Fibroblast of villous mesenchyme (primary cell): ENCODE measurements at regions not wholly inside any gene's neighbourhood (a gene's known extent, or its start where the extent isn't known, plus 50 kb on each side); places are given as distances from the start of the nearest gene placed in this dataset.

Experiments used
- DNase-seq: peaks from one replicate; pipeline ENCODE4 v3.0.0-alpha.2; 2010; ENCODE audit warnings: low read depth
- H3K4me3 ChIP-seq: 2 replicates; pipeline ENCODE4 v1.5.1; 2011; ENCODE audit warnings: low read depth, mild to moderate bottlenecking, low read length
- TF ChIP-seq, protein P1 (sequence below): IDR thresholded peaks from 2 replicates; pipeline ENCODE4 v1.5.1; 2012; ENCODE audit warnings: low read depth, mild to moderate bottlenecking, low read length; ENCODE audit not compliant: insufficient read depth

DNA sequence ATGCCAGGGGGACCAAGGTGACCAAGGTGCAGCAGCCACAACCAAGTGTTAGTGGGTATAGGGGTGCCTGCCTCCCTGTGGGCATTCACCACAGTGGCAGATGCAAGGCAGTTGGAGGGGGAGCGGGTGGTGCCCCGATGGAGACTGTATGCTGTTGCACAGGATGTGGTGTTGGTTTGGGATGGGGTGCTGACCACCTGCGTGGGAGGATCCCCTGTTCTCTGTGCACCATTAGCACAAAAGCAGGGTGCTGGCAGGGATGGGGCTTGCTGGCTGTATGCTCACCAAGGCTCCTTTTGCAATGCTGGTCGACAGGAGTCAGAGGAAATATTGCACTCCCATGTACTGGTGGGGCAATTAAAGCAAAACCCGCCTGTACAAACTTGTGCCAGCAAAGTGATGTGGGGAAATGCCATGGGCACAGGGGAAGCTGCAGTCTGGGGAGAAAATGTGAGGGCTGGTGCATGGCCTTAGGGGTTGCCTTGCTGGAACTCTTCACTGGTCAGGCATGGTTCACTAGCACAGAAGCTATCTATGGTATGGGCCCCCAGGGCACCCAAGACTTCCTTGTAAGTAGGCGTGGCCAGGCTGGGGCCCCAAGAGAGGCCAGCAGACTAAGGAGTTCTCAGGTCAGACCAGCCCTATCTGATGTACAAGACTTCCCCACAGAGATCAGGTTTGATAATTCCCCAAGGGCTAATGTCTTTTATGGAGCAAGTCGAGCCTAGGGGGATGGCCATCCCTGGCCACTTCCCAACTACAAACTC is 51.9 kb upstream of the GNAT3 start:
- H3K4me3 ChIP-seq = no peak overlapping the region
- DNase-seq = no peak
- TF ChIP-seq, protein P1, sequence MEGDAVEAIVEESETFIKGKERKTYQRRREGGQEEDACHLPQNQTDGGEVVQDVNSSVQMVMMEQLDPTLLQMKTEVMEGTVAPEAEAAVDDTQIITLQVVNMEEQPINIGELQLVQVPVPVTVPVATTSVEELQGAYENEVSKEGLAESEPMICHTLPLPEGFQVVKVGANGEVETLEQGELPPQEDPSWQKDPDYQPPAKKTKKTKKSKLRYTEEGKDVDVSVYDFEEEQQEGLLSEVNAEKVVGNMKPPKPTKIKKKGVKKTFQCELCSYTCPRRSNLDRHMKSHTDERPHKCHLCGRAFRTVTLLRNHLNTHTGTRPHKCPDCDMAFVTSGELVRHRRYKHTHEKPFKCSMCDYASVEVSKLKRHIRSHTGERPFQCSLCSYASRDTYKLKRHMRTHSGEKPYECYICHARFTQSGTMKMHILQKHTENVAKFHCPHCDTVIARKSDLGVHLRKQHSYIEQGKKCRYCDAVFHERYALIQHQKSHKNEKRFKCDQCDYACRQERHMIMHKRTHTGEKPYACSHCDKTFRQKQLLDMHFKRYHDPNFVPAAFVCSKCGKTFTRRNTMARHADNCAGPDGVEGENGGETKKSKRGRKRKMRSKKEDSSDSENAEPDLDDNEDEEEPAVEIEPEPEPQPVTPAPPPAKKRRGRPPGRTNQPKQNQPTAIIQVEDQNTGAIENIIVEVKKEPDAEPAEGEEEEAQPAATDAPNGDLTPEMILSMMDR = no peak

DNA sequence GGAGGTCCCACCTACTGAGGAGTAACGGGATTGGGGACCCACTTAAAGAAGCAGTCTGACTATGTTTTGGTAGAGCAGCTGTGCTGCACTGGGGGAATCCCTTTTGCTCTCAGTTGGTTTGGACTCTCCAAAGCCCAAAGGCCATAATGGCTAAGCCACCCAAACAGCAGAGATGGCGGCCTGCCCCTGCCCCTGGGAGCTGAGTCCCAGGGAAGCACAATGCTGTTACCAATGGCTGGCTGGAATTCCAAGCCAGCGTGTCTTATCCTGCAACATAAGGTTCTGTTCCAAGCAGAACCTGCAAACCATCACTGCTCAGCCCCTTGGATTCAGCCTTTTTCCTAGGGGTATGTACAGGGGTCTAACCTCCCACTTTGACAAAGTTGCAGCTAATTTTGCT is 53.7 kb upstream of the GNAT3 start:
- H3K4me3 ChIP-seq = no peak overlapping the region
- TF ChIP-seq, protein P1 = no peak
- DNase-seq = no peak

DNA sequence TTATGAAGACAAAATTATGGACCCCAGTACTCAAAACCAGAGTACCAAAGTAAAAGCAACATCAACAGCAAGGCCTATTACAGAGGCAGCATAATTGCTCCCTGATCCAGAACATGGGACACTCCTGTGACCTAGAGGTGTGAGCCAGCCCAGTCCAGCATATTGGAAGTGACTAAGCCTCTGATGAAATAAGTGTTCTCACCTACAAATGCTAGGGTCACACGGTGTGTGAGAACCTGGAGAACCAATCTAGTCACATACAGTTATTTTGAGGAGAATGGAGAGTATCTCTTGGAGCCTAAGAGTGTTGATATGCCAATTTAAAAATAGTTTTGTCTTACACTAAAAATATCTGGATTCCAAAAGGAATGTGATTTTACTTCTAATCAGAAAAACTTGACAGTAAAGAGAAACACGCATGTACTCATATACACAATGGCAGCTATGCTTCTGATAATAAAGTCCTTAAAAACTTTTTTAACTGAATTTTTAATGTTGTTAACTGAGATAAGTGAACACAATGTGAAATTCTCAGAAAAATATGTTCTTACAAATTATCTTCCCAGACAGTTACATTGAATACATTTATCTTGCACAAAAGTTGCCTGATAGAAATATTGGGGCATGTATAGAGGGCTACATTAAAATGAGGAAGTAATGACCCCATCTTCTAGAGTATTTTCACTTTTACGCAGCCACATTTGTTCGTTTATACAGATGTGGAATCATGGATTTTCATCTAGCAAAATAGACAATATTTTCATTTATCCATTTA is 56.8 kb upstream of the CD36 start:
- H3K4me3 ChIP-seq = no peak overlapping the region
- TF ChIP-seq, protein P1 = no peak
- DNase-seq = peak; percentile 28

DNA sequence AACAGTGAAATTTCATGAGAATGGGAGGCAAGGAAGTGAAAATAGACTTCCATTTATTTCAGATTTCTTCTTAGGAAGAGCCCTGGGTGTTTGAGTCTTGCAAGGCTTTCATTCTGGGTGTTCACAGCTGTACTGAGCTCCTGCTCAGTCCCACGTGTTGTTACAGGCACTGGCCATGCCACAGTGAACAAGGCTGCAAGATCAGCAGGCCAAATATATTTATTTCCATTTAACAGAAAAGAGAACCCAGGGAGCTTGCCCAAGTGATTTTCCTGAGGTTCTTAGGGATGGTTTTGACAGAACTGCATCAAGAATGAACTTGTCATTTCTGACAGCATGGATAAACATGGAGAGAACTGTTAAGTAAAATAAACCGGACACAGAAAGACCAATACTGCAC is 54.5 kb upstream of the CD36 start:
- DNase-seq = peak; percentile 17
- no peak overlapping the region for H3K4me3 ChIP-seq
- TF ChIP-seq, protein P1 = no peak

DNA sequence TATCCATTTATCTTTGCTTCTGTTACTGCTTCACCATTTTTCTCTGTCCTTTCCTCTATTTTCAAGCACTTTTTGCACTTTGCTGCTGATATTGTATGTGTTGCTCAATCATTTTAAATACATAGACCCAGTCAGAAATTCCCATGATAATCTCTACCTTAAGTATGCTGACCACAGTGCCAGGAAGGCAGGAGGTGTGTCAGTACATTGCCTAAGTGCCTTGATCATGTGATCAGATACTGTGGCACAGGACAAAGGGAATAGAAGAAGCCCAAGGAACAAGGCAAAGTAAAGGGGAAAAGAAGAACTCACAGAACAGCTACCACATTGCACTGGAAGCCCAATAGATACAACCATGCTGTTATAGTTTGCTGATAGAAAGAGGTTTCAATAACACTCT is 53.7 kb upstream of the CD36 start:
- H3K4me3 ChIP-seq = no peak overlapping the region
- TF ChIP-seq, protein P1 = no peak
- peak; percentile 75 for DNase-seq

DNA sequence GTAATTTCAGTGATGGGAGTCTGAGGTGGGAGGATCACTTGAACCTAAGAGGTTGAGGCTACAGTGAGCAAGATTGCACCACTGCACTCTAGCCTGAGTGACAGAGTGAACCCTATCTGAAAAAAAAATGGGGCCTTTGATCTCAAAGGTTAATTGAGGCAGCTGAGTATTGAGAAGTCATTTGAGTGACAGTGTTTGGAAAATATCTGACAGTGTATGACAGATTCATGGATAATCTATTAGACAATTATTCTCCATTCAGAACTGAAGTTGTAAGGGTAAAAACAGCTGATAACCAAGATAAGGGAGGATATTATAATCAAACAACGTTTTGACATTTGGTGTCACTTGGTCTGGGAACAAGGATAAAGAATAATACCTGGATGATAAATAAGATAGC is 50.9 kb upstream of the CD36 start:
- DNase-seq = no peak
- H3K4me3 ChIP-seq = no peak overlapping the region
- TF ChIP-seq, protein P1 = no peak
